ENCODE measurements at regions not wholly inside any gene's neighbourhood (a gene's known extent, or its start where the extent isn't known, plus 50 kb on each side); places are given as distances from the start of the nearest gene placed in this dataset.

- H3K79me2 ChIP-seq (ENCODE audit: insufficient read depth, low read depth), result no peaks in the 10 kb centered on the region
- TF ChIP-seq CTCF (conservative IDR thresholded peaks at IDR 0.05; ENCODE audit: low read depth, low read length), result no peak
- no peaks in the 10 kb centered on the region for H3K36me3 ChIP-seq (ENCODE audit: insufficient read depth)
- no peak overlapping the region for H3K4me2 ChIP-seq
- no peaks in the 10 kb centered on the region for H3K4me1 ChIP-seq (ENCODE audit: low read depth, poor library complexity, severe bottlenecking)
- H3K9ac ChIP-seq, result no peak overlapping the region
- H3K27ac ChIP-seq, result no peak overlapping the region
- no peaks in the 10 kb centered on the region for H3K27me3 ChIP-seq (ENCODE audit: insufficient read depth, low read depth)
- no peak overlapping the region for H2AFZ ChIP-seq (ENCODE audit: low read depth)
- H3K4me3 ChIP-seq (IDR thresholded peaks at IDR 0.05; ENCODE audit: insufficient read depth, low read depth, low read length), result no peak overlapping the region
- H4K20me1 ChIP-seq (ENCODE audit: insufficient read depth), result no peaks in the 10 kb centered on the region
Observed at GRCh38 chr10:36700123-36700522, 425.3 kb upstream of the ANKRD30A start.

GRCh38 chr10:36692759-36693158 lies 432.6 kb upstream of the ANKRD30A start:
- TF ChIP-seq CTCF (conservative IDR thresholded peaks at IDR 0.05; ENCODE audit: low read depth, low read length), result no peak
- Histone ChIP-seq H3K27me3 (ENCODE audit: insufficient read depth, low read depth) (no peaks in the 10 kb centered on the region), H3K4me2 (no peak overlapping the region), H3K27ac (no peak overlapping the region), H4K20me1 (ENCODE audit: insufficient read depth) (no peaks in the 10 kb centered on the region), H3K36me3 (ENCODE audit: insufficient read depth) (no peaks in the 10 kb centered on the region), H3K9ac (no peak overlapping the region), H3K4me3 (IDR thresholded peaks at IDR 0.05; ENCODE audit: insufficient read depth, low read depth, low read length) (no peak overlapping the region), H3K4me1 (ENCODE audit: low read depth, poor library complexity, severe bottlenecking) (no peaks in the 10 kb centered on the region), H3K79me2 (ENCODE audit: insufficient read depth, low read depth) (no peaks in the 10 kb centered on the region), H2AFZ (ENCODE audit: low read depth) (no peak overlapping the region)

DNA sequence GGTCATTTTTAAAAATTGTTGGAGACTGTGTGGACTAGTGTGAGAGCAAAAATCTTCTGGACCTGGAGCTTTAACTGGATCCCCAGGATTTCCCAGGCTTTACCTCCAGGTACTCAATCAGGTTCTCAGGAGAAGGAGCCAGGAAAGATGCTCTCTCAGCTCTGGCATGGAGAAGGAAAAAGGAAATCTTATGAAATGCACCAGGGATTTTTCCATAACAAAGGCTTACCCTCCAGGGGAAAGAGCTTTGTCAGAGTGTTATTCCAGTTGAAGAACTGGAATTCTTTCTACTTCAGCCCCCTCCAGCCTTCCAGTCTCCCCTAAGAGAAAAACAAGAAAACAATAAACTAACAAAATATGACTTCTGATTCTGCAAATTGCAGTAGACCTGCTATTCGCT lies 436.7 kb upstream of the ANKRD30A start:
- no peak overlapping the region for H2AFZ ChIP-seq (ENCODE audit: low read depth)
- H4K20me1 ChIP-seq (ENCODE audit: insufficient read depth), result no peaks in the 10 kb centered on the region
- H3K4me3 ChIP-seq (IDR thresholded peaks at IDR 0.05; ENCODE audit: insufficient read depth, low read depth, low read length), result no peak overlapping the region
- H3K79me2 ChIP-seq (ENCODE audit: insufficient read depth, low read depth), result no peaks in the 10 kb centered on the region
- H3K4me1 ChIP-seq (ENCODE audit: low read depth, poor library complexity, severe bottlenecking), result no peaks in the 10 kb centered on the region
- no peaks in the 10 kb centered on the region for H3K36me3 ChIP-seq (ENCODE audit: insufficient read depth)
- H3K27ac ChIP-seq, result no peak overlapping the region
- no peak overlapping the region for H3K9ac ChIP-seq
- no peaks in the 10 kb centered on the region for H3K27me3 ChIP-seq (ENCODE audit: insufficient read depth, low read depth)
- TF ChIP-seq CTCF (conservative IDR thresholded peaks at IDR 0.05; ENCODE audit: low read depth, low read length), result no peak
- H3K4me2 ChIP-seq, result no peak overlapping the region

DNA sequence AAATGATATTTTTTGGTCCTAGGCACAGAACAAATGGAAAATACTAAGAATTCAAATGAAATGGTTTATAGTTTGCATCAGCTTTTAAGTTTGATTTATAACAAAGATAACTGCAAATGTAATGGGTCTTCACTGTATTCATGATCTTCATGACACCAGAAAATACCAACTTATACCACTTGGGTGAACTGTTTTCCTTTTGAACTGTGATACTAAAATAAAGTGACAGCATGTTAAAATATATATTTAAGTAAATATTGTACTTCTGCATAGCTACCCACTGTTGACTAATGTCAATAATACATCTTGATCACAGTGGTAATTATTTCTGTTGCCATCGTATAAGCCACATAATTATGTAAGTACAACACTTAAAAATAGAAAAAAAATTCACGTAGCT lies 442.0 kb upstream of the ANKRD30A start:
- Histone ChIP-seq H4K20me1 (ENCODE audit: insufficient read depth) (no peaks in the 10 kb centered on the region), H2AFZ (ENCODE audit: low read depth) (no peak overlapping the region), H3K4me2 (no peak overlapping the region), H3K27me3 (ENCODE audit: insufficient read depth, low read depth) (no peaks in the 10 kb centered on the region), H3K27ac (no peak overlapping the region), H3K4me3 (IDR thresholded peaks at IDR 0.05; ENCODE audit: insufficient read depth, low read depth, low read length) (no peak overlapping the region), H3K9ac (no peak overlapping the region), H3K4me1 (ENCODE audit: low read depth, poor library complexity, severe bottlenecking) (peaks cover 7% of the 10 kb centered on the region), H3K79me2 (ENCODE audit: insufficient read depth, low read depth) (no peaks in the 10 kb centered on the region), H3K36me3 (ENCODE audit: insufficient read depth) (no peaks in the 10 kb centered on the region)
- TF ChIP-seq CTCF (conservative IDR thresholded peaks at IDR 0.05; ENCODE audit: low read depth, low read length), result no peak

Data from KMS-11 (cell line).